GM21390 (cell line): ENCODE measurements at regions not wholly inside any gene's neighbourhood (a gene's known extent, or its start where the extent isn't known, plus 50 kb on each side); places are given as distances from the start of the nearest gene placed in this dataset.
"Not testable (repeated sequence)": the region's sequence is repeated elsewhere in the genome, so short reads cannot be mapped to it uniquely, and the experiment has no call there.

Experiments
- ATAC-seq: cut with Tn5 transposase; IDR thresholded peaks from one replicate; pipeline ENCODE4 v1.9.1; 2021; ENCODE audit not compliant: unreplicated experiment

DNA sequence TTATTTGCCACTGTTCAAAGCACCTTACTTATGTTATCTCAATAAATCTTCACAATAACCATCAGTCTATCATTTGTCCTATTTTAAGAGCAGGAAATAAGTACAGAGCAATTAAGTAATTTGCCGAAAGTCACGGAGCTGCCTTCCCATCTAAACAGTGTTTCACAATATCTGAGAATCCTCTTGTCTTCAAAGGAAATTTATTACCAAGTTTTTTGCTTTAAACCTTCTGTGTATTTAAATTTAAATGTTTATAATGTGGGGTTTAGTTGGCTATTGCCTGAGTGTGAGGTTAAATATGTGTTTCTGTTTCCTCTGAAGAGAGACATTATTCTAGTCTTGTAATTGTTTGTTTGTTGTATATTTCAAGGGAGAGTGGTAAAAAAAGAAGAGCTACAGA, 633.1 kb downstream of the EFNB2 start:
- no peak for ATAC-seq

DNA sequence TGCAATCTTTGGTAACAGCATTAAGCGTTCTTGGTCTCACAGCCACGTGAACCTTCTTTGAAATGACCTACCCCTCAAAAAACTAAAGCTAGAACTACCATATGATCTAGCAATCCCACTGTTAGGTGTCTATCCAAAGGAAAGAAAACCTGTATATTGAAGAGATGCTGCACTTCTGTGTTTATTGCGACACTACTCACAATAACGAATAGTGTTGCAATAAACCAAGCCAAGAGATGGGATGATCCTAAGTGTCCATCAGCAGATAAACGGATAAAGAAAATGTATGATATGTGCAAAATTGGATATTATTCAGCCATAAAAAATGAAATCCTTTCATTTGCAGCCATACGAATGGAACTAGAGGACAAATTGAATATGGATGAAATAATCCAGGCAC, 637.9 kb downstream of the EFNB2 start:
- ATAC-seq, result no peak

DNA sequence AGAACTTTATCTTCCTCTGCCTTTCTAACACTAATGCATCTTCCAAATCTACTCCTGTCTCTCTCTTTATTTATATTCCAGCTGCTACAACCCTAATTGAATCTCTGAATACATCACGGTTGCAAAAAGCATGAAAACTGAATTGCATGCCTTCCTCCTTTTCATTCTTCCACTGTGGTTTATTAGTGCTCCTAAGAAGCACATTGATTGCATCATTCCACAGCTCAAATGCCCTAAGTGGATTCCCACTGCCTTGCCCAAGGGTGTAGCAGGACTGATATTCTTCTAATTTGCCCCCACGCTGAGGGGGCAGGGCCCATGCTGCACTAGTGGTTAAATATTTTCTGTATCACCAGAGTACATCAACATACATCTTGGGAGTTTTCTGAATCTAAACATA, 640.8 kb downstream of the EFNB2 start:
- ATAC-seq, result no peak

DNA sequence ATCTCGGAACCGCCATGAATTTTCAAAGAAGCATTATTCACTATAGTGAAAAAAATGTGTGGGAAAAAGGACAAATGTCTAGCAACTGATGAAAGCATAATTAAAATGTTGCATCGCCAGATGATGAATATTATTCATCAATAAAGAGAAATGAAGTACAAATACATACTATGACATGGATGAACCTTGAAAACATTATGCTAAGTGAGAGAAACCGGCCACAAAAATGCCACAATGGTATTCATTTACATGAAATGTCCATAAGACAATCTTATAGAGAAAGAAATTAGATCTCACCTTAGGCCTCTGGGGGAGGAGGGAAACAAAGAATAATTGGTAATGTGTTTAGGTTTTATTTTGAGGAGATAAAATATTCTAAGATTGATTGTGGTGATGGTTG, 645.0 kb downstream of the EFNB2 start:
- ATAC-seq, result no peak

DNA sequence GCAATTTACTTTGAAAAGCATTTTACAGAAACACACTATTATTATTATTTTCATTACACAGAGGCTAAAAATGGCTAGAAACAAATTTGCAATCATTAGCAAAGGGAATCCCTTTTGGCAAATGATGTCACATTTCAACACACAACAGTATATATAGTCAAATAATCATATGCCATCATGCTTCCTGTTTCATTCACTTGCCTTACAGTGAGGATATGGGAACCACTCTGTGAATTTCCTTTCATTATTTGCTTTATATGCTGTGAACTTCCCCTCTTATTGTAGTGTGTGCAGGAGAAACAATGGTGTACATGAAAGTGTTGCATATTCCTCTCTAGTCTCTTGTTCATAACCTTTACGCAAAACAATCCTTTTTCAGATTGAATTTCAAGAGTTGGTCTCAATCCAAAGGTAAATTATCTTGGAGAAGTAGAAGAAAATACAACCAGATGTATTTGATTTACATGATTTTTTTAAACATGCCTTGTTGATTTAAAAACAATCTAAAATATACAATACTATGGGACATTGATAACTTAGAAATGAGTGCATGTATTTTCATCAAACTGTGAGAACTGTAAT, 657.3 kb downstream of the EFNB2 start:
- ATAC-seq, result no peak

DNA sequence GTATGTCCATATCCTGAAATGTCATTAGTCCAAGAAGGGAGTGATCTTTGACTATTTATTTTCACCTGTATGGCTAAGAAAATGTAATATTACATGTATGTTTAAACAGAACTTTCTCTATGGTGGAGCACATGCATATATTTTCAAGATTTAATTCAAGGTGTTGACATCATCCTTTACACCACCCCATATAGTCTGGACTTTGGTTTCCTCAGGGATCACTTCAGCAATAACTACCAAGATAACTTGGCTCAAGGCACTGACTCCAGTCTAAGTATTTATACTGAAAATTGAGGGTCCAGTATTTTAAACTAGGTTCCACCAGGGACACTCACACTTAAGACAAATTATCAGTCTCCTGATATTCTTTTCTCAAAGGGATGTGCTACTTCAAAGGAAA, 660.6 kb downstream of the EFNB2 start:
- ATAC-seq, result no peak

DNA sequence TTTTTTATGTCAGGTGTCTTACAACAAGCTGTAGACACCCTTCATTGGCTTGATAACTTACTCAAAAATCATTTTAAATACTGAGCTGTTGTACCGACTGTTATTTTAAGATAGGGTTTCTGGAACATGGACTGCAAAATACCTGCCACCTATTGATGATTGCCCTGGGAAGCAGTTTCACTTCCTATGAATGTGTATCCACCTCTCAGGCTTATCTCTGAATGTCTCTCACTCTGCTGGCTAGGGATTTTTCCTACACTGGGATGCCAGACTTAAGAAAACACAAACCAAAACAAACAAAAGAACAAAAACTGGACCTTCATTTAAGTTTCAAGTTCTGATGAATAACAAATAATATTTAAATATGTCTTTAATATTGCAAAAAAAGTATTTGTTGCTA, 663.7 kb downstream of the EFNB2 start:
- ATAC-seq, result no peak

DNA sequence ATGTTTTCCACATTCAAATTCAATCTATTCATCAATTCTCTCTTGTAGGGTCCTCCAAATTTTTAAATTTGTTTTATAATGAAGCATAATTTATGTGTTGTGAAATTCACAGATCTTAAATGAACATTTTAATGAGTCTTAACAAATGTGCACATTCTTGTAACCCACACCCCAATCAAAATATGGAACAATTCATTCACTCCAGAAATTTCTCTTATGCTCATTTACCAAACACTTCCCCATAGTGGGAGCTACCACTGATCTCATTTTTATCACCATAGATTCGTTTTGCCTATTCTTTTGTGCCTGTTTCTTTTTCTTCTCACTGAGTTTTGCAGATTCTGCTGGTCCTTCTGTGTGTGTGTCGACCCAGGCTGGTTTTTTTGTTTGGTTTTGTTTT, 664.1 kb downstream of the EFNB2 start:
- ATAC-seq, result no peak

DNA sequence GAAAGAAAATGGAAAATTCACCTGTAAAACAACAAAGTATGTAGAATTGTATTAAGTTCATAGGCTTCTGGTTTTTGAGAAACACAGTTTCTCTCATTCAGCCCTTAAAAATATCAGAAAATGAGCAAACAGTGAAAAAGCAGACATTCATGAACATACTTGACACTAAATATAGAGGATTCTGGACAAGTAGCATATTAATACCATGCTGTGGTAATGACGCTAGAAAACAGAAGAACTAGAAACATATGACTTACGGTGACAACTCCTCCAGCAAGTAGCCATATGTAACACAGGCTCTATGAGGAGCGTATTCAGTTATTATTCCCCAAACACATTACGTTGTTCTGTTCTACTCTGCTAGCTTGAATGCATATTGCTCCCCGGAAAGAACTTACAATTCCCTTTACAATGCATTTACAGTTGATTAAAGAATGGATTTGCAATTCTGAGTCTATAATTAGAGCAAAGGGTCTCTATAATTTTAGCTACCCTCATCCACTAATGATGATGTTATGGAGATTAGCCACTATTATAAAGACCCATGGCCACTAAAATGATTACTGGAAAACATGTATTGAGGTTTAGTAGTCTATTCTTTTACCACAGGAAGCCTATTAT, 672.1 kb downstream of the EFNB2 start:
- ATAC-seq, result no peak

DNA sequence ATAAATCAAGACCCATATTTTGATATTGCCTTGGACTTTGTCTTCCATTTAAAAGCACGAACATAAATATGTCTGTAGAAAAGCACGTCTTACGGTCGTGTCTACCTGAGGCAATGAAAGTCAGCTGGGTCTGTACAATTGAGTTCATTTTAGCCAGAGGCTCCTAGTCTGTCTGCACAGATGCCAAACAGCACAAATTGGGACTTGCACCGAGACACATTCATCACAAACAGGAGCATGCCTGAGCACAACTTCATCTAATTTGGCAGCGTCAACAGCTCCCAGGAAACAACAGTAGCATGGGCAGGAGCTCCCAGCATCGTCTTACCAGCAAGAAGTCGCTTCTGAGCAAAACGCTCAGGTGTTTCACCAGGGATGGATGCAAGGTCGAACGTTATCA, 687.0 kb downstream of the EFNB2 start:
- no peak for ATAC-seq

DNA sequence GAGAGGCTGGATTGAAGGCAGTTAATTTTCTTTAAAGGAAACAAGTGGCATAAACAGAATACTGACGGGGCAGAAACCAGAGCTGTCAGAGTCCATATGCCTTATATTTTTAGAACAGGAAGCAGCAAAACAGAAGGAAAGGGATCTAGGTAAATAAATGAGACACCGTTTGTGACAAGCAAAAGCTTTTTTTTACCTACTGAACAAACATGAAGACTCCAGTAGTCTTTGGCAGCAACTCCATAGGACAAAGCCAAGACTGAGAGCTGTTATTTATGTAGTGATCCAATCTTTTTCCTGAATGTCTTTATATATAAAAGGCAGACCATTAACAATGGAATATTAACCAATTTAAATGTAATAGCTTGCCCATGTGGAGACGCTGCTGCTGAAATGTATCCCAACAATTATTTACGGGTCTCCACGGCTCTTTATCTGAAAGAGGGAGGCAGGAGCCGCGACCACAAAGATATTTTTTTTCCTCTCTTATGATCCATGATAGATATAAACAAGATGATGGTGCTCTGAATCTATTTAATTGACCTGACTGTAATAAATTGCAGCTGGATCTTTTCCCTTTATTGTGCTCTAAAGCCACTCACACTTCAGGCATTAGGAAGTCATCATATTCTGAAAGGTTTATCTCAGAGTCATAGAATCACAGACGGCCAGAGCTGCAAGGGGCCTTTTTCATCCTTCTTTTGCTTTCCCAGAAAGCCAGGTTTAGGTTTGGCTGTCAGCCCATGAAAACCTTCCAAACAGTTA, 687.8 kb downstream of the EFNB2 start:
- no peak for ATAC-seq

DNA sequence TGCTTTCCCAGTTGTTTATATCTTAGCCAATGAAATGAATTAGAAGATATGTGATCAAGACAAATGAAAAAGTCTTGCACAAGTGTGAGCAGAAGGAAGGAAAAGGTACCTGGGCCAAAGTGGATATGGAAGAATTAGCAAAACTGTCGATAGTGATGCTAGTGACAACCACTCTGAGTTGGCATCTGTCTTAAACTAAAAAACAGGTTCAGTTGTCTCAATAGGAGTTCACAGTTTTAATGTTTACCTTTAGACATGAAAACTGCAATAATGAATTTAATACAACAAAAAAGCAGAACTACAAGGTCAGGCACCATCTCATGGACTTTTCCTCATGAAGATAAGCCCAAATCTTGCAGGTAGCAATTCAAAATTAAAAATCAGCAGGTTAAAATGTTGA, 688.5 kb downstream of the EFNB2 start:
- ATAC-seq, result no peak

DNA sequence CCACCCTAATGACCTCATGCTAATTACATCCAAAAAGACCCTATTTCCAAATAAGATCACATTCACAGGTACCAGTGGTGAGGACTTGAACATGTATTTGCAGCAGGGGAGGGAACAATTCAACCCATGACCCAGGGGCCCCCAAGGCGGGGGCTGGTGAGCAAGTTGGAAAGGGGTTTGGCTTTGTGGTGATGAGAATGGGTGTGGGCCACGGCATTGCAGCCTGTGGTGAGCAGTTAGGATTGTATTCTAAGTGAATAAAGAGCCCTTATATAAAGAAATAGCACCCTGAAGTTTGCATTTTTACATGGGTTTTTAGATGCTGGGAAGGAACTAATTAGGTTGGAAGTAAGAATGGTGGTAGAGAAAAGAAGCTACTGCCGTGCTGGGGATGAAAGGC, 694.2 kb downstream of the EFNB2 start:
- ATAC-seq, result no peak

DNA sequence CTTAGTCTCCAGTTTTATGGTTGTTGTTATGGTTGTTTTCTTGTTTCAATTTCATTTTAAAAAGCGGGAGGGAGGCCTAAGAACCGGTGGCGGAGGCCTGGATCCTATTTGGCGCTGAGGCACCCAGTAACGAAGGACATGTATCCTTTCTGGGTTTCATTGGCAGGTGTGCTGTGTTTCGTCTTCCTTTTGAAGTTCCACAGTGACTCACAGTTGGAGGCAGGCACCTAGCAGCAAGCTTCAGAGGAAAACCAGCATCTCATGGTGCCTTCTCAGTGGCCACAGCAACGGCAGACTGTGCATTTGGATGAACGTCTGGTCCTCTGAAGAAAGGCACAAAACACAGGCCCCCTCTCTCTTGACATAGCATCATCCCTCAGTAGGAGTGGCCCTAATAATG, 697.2 kb downstream of the EFNB2 start:
- no peak for ATAC-seq

DNA sequence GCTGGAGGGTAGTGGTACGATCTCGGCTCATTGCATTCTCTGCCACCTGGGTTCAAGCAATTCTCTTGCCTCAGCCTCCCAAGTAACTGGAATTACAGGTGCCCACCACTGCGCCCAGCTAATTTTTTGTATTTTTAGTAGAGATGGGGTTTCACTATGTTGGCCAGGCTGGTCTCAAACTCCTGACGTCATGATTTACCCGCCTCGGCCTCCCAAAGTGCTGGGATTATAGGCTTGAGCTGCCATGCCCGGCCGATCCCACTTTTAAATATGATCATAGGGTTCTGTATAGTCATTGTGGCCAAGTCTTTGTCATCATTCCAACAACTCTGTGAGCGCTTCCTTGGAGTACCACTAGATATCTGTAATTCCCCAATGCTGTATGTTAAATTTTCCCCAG, 698.2 kb downstream of the EFNB2 start:
- ATAC-seq, result not testable (repeated sequence)

DNA sequence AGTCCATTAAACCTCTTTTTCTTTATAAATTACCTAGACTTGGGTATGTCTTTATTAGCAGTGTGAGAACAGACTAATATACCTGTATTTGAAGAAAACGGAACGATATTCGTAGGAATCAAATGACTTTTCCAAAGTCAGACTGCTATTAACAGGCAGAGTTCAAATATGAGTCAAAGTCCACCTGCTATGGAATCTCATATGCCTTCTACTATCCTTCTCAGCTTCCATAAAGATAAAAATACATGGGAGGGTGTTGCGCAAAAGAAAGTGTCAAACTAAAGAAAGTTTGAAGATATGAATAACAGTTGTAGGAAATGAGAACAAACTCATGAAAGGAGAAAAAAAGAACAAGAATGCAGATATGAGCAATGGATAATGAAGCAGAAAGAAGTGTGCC, 704.6 kb downstream of the EFNB2 start:
- no peak for ATAC-seq

DNA sequence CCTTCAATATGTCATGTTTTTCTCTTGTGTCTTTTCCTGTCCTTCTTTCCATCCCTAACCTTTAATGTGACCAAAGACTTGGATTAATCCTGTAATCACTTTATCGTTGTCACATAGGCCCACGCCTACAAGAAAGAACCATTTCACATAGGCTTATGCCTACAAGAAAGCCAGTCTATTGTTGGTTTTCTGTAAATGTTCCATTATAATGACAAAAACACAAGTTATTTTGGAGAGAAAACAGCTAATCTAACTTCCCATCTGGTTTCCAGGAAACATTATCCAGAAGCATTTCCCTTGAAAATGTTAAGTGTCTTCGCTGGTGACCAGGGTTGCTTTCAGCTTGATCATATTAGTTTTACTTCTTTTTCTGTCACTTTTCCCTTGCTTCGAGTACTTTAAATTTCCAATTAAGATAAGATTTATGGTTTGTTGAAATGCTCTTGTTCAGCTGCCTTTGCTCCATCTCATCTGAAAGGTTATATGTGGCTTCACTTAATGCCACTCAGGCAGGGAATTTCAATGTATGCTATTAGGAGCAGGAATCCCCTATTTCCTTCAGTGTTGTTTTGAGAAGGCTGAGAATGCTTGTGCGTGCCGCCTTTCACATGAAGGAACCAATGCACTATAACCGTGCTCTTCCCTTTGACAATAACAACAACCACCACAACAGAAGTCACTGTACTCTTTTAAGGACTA, 708.2 kb downstream of the EFNB2 start:
- no peak for ATAC-seq

DNA sequence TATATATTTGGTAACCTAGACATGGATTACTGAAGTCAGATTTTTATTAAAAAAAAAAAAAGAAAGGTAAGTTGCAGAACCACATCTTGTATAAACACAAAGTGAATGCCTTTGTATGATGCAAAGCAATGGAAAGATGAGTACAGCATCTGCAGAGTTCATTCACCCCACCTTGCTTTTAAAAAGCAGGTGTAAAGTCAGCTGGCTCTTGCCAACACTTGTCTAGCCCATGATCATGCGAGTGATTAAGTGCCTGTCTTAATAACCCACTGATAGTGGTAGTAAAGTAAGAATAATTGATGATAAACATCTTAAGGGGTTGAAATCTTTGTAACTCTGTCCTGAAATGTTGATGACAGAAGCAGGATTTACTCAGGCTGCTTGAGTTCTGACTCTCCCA, 710.4 kb downstream of the EFNB2 start:
- ATAC-seq, result no peak

DNA sequence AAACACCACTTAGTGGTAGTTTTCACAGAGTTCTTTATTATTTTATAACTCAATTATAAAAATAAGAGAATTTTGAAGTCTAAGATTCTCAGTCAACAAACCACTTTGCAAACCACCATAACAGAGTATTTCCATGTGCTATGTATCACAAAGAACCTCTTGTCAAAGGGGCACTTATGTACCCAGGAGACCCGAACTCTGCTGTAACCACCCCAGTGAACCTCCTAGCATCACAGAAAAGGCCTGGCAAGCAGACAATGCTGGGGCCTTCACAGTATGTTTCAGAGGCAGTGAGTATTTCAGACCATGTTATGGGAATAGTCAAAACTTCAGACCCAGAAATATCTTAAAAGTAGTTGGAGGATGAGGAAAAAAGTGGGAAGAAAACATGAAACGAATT, 714.1 kb downstream of the EFNB2 start:
- no peak for ATAC-seq

DNA sequence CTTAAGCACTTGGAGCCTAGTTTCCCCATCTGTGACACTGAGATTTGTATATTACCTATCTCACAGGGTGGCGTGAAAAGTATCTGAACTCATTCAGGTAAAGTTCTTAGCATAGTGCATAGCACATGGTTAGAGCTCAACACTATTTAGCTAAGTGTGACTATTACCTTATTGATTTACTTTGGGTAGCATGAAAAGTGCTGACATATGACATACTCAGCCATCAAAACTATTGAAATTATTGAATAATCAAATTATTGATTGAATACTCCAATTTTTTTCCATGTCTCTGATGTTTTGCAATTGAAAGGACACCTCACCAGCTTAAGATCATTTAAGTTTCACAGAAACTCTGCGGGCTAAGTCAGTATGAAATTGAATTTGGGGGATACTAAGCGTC, 715.0 kb downstream of the EFNB2 start:
- ATAC-seq, result no peak

DNA sequence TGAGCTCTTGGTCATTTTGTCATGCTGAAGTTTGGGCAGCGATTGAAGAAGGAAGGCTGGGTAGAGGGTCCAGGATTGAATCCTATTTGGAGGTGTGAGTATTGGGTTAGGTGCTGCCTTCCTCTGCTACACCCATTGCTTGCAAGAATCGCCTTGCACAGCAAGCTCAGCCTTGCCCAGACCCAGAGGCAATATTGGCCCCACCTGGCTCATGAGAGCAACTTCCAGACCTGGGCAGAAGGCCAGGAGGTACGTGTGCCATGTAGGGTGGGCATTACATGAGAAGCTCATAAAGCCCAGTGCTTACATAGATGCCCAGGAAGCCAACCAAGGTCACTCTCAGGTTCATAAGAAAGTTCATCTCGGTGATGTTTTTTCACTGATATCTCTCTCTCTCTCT, 718.0 kb downstream of the EFNB2 start:
- ATAC-seq, result no peak

DNA sequence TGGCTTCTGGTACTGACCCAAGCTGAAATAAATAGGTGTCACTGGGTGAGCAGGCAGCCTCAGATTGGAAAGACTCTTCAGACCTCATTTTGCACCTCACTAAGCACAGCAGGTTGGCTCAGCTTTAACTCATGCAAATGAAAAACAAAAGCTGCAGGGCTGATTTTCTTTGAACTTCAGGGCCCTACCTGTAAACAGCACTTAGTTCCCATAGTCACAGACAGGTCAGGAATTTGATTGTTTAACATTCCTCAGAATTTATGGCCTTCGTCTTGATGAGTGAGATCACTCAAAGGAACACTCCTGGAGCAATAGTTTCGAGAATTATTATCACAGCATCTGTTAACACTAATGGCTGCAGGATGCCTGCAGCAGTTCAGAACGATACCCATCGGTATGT, 718.5 kb downstream of the EFNB2 start:
- ATAC-seq, result no peak
